ENCODE measurements at regions not wholly inside any gene's neighbourhood (a gene's known extent, or its start where the extent isn't known, plus 50 kb on each side); places are given as distances from the start of the nearest gene placed in this dataset.
"Not testable (repeated sequence)": the region's sequence is repeated elsewhere in the genome, so short reads cannot be mapped to it uniquely, and the experiment has no call there.

DNA sequence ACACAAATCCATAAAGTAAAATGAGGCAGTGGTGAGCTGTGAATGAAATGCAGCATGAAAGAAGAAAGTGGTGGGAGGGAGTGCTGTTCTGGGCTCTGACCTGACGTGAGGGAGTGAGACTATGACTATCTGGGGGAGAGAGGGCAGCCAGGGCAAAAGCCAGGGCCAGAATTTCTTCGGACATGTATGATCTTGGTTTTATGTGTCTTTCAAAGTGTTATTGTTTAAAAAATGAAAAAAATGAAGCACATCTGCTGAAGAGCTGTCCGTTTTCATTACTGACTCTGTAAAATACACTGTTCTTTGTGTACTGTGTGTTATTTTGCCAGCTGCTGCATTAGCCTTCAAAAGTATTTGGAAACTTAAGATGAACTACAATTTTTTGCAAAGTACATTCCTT is 70.2 kb upstream of the KLF14 start:
- Histone ChIP-seq H3K4me3 (ENCODE audit: low read depth, low read length) (no peak overlapping the region), H3K36me3 (ENCODE audit: control insufficient read depth, insufficient read depth, low read length) (no peaks in the 10 kb centered on the region), H3K27me3 (ENCODE audit: control insufficient read depth, insufficient read depth, low read length) (no peaks in the 10 kb centered on the region)
- TF ChIP-seq, protein P1, sequence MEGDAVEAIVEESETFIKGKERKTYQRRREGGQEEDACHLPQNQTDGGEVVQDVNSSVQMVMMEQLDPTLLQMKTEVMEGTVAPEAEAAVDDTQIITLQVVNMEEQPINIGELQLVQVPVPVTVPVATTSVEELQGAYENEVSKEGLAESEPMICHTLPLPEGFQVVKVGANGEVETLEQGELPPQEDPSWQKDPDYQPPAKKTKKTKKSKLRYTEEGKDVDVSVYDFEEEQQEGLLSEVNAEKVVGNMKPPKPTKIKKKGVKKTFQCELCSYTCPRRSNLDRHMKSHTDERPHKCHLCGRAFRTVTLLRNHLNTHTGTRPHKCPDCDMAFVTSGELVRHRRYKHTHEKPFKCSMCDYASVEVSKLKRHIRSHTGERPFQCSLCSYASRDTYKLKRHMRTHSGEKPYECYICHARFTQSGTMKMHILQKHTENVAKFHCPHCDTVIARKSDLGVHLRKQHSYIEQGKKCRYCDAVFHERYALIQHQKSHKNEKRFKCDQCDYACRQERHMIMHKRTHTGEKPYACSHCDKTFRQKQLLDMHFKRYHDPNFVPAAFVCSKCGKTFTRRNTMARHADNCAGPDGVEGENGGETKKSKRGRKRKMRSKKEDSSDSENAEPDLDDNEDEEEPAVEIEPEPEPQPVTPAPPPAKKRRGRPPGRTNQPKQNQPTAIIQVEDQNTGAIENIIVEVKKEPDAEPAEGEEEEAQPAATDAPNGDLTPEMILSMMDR (IDR thresholded peaks at IDR 0.05; ENCODE audit: insufficient read depth, low read length, poor library complexity, severe bottlenecking), result no peak
- no peak for DNase-seq (ENCODE audit: low read depth)

DNA sequence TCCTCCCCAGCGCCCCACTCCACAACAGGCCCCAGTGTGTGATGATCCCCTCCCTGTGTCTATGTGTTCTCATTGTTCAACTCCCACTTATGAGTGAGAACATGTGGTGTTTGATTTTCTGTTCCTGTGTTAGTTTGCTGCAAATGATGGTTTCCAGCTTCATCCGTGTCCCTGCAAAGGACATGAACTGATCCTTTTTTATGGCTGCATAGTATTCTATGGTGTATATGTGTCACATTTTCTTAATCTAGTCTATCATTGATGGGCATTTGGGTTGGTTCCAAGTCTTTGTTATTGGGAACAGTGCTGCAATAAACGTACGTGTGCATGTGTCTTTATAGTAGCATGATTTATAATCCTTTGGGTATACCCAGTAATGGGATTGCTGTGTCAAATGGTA is 78.8 kb upstream of the KLF14 start:
- H3K27me3 ChIP-seq (ENCODE audit: control insufficient read depth, insufficient read depth, low read length); H3K36me3 ChIP-seq (ENCODE audit: control insufficient read depth, insufficient read depth, low read length); H3K4me3 ChIP-seq (ENCODE audit: low read depth, low read length); DNase-seq (ENCODE audit: low read depth): not testable (repeated sequence)

DNA sequence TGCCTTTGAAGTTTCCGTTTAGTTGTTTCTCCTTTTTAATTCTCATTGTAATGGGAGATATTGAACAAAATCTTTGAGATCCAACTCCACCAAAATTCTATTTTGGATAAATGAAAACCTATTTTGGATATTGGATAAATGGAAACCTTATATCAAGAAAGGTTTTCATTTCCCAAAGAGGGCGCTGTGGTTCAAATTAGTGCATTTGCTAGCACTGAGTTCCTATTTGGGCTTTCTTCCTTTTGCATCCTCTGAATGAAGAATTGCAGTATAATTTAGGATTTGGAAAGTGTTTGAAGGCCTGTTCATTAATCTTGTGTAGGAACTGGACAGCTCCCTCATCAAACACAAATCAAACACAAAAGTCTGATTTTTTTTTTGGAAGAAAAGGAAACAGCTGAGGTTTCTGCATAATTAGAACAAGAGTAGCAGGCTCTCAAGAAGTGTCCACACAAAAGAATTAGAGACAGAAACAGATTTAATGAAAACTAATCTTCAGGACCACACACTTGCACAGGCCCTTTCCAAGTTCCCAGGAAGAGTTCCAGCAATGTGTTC is 80.8 kb upstream of the KLF14 start:
- DNase-seq (ENCODE audit: low read depth), result no peak
- Histone ChIP-seq H3K36me3 (ENCODE audit: control insufficient read depth, insufficient read depth, low read length) (no peaks in the 10 kb centered on the region), H3K4me3 (ENCODE audit: low read depth, low read length) (no peak overlapping the region), H3K27me3 (ENCODE audit: control insufficient read depth, insufficient read depth, low read length) (no peaks in the 10 kb centered on the region)
- TF ChIP-seq, protein P1 (IDR thresholded peaks at IDR 0.05; ENCODE audit: insufficient read depth, low read length, poor library complexity, severe bottlenecking), result peak; percentile 43

DNA sequence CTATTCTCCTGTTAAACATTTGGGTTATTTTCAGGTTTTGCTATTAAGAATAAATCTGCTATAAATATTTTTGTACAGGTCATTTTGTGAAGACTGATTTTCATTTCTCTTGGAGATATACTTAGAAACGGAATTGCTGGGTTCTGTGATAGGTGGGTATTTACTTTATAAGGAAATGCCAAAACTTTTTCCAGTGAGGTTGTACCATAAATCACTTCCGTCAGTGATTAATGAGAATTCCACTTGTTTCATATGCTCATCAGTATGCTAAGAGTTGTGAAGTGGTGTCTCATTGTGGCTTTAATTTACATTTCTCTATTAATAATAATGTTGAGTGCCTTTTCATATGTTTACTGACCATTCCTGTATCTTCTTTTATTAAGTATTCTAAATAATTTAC is 84.0 kb upstream of the KLF14 start:
- H3K27me3 ChIP-seq (ENCODE audit: control insufficient read depth, insufficient read depth, low read length), result no peaks in the 10 kb centered on the region
- no peak overlapping the region for H3K4me3 ChIP-seq (ENCODE audit: low read depth, low read length)
- DNase-seq (ENCODE audit: low read depth), result no peak
- TF ChIP-seq, protein P1 (IDR thresholded peaks at IDR 0.05; ENCODE audit: insufficient read depth, low read length, poor library complexity, severe bottlenecking), result no peak
- H3K36me3 ChIP-seq (ENCODE audit: control insufficient read depth, insufficient read depth, low read length), result no peaks in the 10 kb centered on the region

DNA sequence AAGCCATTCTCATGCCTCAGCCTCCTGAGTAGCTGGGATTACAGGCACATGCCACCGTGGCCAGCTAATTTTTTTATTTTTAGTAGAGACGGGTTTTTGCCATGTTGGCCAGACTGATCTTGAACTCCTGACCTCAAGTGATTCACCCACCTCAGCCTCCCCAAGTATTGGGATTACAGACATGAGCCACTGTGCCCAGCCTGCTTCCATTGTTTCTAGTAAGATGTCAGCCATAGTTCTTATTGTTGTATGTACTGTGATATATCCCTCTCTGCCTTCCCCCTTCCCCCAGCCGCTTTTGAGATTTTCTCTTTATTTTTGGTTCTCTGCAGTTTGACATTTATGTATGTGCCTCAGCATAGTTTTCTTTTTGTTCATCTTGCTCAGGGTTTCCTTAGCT is 87.9 kb upstream of the KLF14 start:
- Histone ChIP-seq H3K27me3 (ENCODE audit: control insufficient read depth, insufficient read depth, low read length) (no peaks in the 10 kb centered on the region), H3K36me3 (ENCODE audit: control insufficient read depth, insufficient read depth, low read length) (no peaks in the 10 kb centered on the region), H3K4me3 (ENCODE audit: low read depth, low read length) (no peak overlapping the region)
- TF ChIP-seq, protein P1 (IDR thresholded peaks at IDR 0.05; ENCODE audit: insufficient read depth, low read length, poor library complexity, severe bottlenecking), result no peak
- DNase-seq (ENCODE audit: low read depth), result no peak

DNA sequence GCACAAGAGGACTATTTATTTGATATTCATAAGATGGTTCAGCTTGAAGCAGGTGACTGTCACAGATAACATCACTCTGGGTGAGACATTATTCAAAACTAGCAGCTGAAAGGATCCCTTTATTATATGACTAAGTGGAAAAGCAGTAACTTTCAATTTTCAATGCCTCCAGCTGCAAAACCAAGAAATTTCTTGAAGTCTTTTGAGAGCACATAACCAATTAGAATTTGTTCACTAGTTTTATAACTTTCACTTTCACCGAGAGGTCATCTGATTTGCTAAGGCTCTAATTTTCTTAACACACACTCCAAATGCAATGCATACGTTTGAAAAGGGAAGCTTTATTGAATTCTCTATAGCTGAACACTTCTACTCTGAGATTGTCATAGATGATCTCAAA is 88.6 kb upstream of the KLF14 start:
- H3K36me3 ChIP-seq (ENCODE audit: control insufficient read depth, insufficient read depth, low read length), result no peaks in the 10 kb centered on the region
- TF ChIP-seq, protein P1 (IDR thresholded peaks at IDR 0.05; ENCODE audit: insufficient read depth, low read length, poor library complexity, severe bottlenecking), result no peak
- H3K27me3 ChIP-seq (ENCODE audit: control insufficient read depth, insufficient read depth, low read length), result no peaks in the 10 kb centered on the region
- DNase-seq (ENCODE audit: low read depth), result no peak
- no peak overlapping the region for H3K4me3 ChIP-seq (ENCODE audit: low read depth, low read length)

Measured in kidney epithelial cell (primary cell).